ENCODE measurements at regions not wholly inside any gene's neighbourhood (a gene's known extent, or its start where the extent isn't known, plus 50 kb on each side); places are given as distances from the start of the nearest gene placed in this dataset.

- no peak for TF ChIP-seq CTCF (IDR thresholded peaks at IDR 0.05)
- no peak for TF ChIP-seq PBX3 (IDR thresholded peaks at IDR 0.05)
- TF ChIP-seq HOXB13 (CRISPR knock-in tag; IDR thresholded peaks at IDR 0.05; ENCODE audit: low read depth), result no peak
- no peak for TF ChIP-seq POLR2A (IDR thresholded peaks at IDR 0.05; ENCODE audit: low read length)
- TF ChIP-seq REST (IDR thresholded peaks at IDR 0.05), result no peak
- TF ChIP-seq EHMT2 (IDR thresholded peaks at IDR 0.05; ENCODE audit: low read depth), result no peak
- no peak for TF ChIP-seq MAX (IDR thresholded peaks at IDR 0.05)
These were observed 127.5 kb upstream of the STMND1 start for GRCh38 chr6:16974387-16974673.
